Sigmoid colon (tissue), 6 donors: ENCODE measurements at regions not wholly inside any gene's neighbourhood (a gene's known extent, or its start where the extent isn't known, plus 50 kb on each side); places are given as distances from the start of the nearest gene placed in this dataset.
A peak's percentile ranks its signal among the peaks of the same experiment; 100 is the strongest.

Experiments used
- DNase-seq: peaks from one replicate; pipeline ENCODE4 v3.0.0-alpha.2; 2019
- H3K27ac ChIP-seq, 4 donors: fragments of 200-600 bp; sonication (generic); one replicate each; pipeline ENCODE4 v1.5.1; 2016 to 2019; ENCODE audit warnings: mild to moderate bottlenecking in 1 of 4
- H3K27me3 ChIP-seq, 3 donors: fragments of 200-600 bp; sonication (generic); one replicate each; pipeline ENCODE4 v1.5.1; 2019; ENCODE audit warnings: mild to moderate bottlenecking in 1 of 3
- H3K36me3 ChIP-seq, 4 donors: fragments of 200-600 bp; sonication (generic); one replicate each; pipeline ENCODE4 v1.5.1; 2016 to 2019
- H3K4me1 ChIP-seq, 4 donors: fragments of 200-600 bp; sonication (generic); one replicate each; pipeline ENCODE4 v1.5.1; 2017 to 2019
- H3K4me3 ChIP-seq, 4 donors: fragments of 200-600 bp; sonication (generic); one replicate each; pipeline ENCODE4 v1.5.1; 2017 to 2019; ENCODE audit warnings: mild to moderate bottlenecking in 2 of 4, moderate library complexity in 1 of 4
- H3K9me3 ChIP-seq, 4 donors: fragments of 200-600 bp in 3 of 4; sonication (generic) in 3 of 4; one replicate each; pipeline versions ENCODE4 v1.5.1 to v1.6.1; 2013 to 2019
- CTCF ChIP-seq, 4 experiments: fragments of 450-650 bp in 3 of 4; fragments of 200-600 bp in 1 of 4; IDR thresholded peaks; one replicate each; pipeline ENCODE4 v1.5.1; 2016 to 2019; ENCODE audit warnings: antibody characterized with exemption in 4 of 4, mild to moderate bottlenecking in 3 of 4, moderate library complexity in 2 of 4
- EP300 ChIP-seq, 4 donors: sonication (generic); formaldehyde crosslinking; IDR thresholded peaks; one replicate each; pipeline ENCODE4 v1.6.1; 2017; ENCODE audit warnings: antibody characterized with exemption in 4 of 4
- POLR2A ChIP-seq, 2 donors: fragments of 450-650 bp; IDR thresholded peaks; one replicate each; pipeline ENCODE4 v1.6.1; 2016; ENCODE audit warnings: antibody characterized with exemption in 2 of 2, mild to moderate bottlenecking in 2 of 2, moderate library complexity in 2 of 2
- POLR2AphosphoS5 ChIP-seq, 4 donors: sonication (generic); formaldehyde crosslinking; IDR thresholded peaks; one replicate each; pipeline ENCODE4 v1.6.1; 2017; ENCODE audit warnings: antibody characterized with exemption in 4 of 4
- WGBS, 2 donors: extraction: QIAGEN DNeasy Blood & Tissue Kit; methylation state at CpG; one replicate each; pipeline ENCODE4 v1.1.7; 2013; 5-methylcytosine and 5-hydroxymethylcytosine counted together
- intact Hi-C: fragments of 100-400 bp; cut with DNase I; formaldehyde crosslinking; loops from one replicate; pipeline ENCODE4 v1.15.1; 2023
- donor health status: healthy with polysubstance abuse.
- donor health status: healthy.

- DNase-seq, result no peak
- Histone ChIP-seq H3K36me3 (no peaks in the 10 kb centered on the region), H3K4me1 (peaks cover 0 to 4% (median 0%) of the 10 kb centered on the region in 4 donors), H3K9me3 (no peaks in the 10 kb centered on the region), H3K27ac (no peak overlapping the region), H3K4me3 (no peak overlapping the region), H3K27me3 (no peaks in the 10 kb centered on the region)
- 94 to 96% methylated on average over 1 of the region's 1 CpG for WGBS, 2 donors
- TF ChIP-seq EP300 (IDR thresholded peaks at IDR 0.05) (no peak), CTCF (IDR thresholded peaks at IDR 0.05) (no peak), POLR2AphosphoS5 (IDR thresholded peaks at IDR 0.05) (no peak), POLR2A (IDR thresholded peaks at IDR 0.05) (no peak)
- intact Hi-C loops, result no loop called here
Measured at GRCh38 chr2:150292192-150292591, 195.3 kb downstream of the RND3 start.

- no peaks in the 10 kb centered on the region for H3K36me3 ChIP-seq
- intact Hi-C loops, result no loop called here
- no peak overlapping the region for H3K4me3 ChIP-seq
- H3K9me3 ChIP-seq, result no peaks in the 10 kb centered on the region
- TF ChIP-seq EP300 (IDR thresholded peaks at IDR 0.05) (no peak), CTCF (IDR thresholded peaks at IDR 0.05) (no peak), POLR2AphosphoS5 (IDR thresholded peaks at IDR 0.05) (no peak)
- no peak overlapping the region for H3K27ac ChIP-seq
- 92% methylated on average over 6 of the region's 6 CpGs for WGBS, 2 donors
- H3K27me3 ChIP-seq, result no peaks in the 10 kb centered on the region
- H3K4me1 ChIP-seq, result peaks cover 0 to 6% (median 3%) of the 10 kb centered on the region in 4 donors
- no peak for DNase-seq
Measured at GRCh38 chr2:150286730-150287362, 200.6 kb downstream of the RND3 start.

GRCh38 chr2:150284116-150284515 lies 203.4 kb downstream of the RND3 start:
- H3K9me3 ChIP-seq, result no peaks in the 10 kb centered on the region
- WGBS, 2 donors, result 98 to 99% methylated on average over 2 of the region's 2 CpGs
- no peaks in the 10 kb centered on the region for H3K36me3 ChIP-seq
- no peak for DNase-seq
- H3K27ac ChIP-seq, result no peak overlapping the region
- H3K4me3 ChIP-seq, result no peak overlapping the region
- intact Hi-C loops, result loop anchor here (5.0 kb wide), 1 partner anchor 203 kb away; the partner anchor contains the start of gene RND3
- TF ChIP-seq POLR2AphosphoS5 (IDR thresholded peaks at IDR 0.05), result no peak
- no peak for TF ChIP-seq EP300 (IDR thresholded peaks at IDR 0.05)
- no peak for TF ChIP-seq CTCF (IDR thresholded peaks at IDR 0.05)
- TF ChIP-seq POLR2A (IDR thresholded peaks at IDR 0.05), result no peak
- no peaks in the 10 kb centered on the region for H3K27me3 ChIP-seq
- H3K4me1 ChIP-seq, result peaks cover 0 to 12% (median 8%) of the 10 kb centered on the region in 4 donors

GRCh38 chr2:150282771-150283371 lies 204.6 kb downstream of the RND3 start:
- TF ChIP-seq POLR2AphosphoS5 (IDR thresholded peaks at IDR 0.05), result peak in 2 of 4 donors; percentile 21 to 28
- TF ChIP-seq CTCF (IDR thresholded peaks at IDR 0.05), result no peak
- intact Hi-C loops, result loop anchor here (5.0 kb wide), 1 partner anchor 204 kb away; the partner anchor contains the start of gene RND3

More at GRCh38 chr2:150282771-150283371, 204.6 kb downstream of the RND3 start:
- H3K27ac ChIP-seq, result peak overlapping the region in 1 of 4 donors; percentile 25
- no peak overlapping the region for H3K4me3 ChIP-seq
- no peaks in the 10 kb centered on the region for H3K9me3 ChIP-seq
- H3K27me3 ChIP-seq, result no peaks in the 10 kb centered on the region
- WGBS, 2 donors, result 55 to 56% methylated on average over 2 of the region's 2 CpGs
- peaks cover 0 to 12% (median 8%) of the 10 kb centered on the region in 4 donors for H3K4me1 ChIP-seq
- no peaks in the 10 kb centered on the region for H3K36me3 ChIP-seq
- no peak for DNase-seq
